Thyroid gland (tissue), 4 donors: ENCODE measurements at regions not wholly inside any gene's neighbourhood (a gene's known extent, or its start where the extent isn't known, plus 50 kb on each side); places are given as distances from the start of the nearest gene placed in this dataset.

Experiments
- CTCF ChIP-seq, 6 experiments: fragments of 200-600 bp in 3 of 6; fragments of 450-650 bp in 3 of 6; sonication (generic) in 3 of 6; IDR thresholded peaks; one replicate each; pipeline ENCODE4 v1.5.1; 2016 to 2019; ENCODE audit warnings: antibody characterized with exemption in 6 of 6, mild to moderate bottlenecking in 2 of 6, inconsistent platforms in 1 of 6, moderate library complexity in 1 of 6
- POLR2A ChIP-seq, 2 donors: fragments of 450-650 bp; IDR thresholded peaks; one replicate each; pipeline ENCODE4 v1.6.1; 2017; ENCODE audit warnings: antibody characterized with exemption in 2 of 2, mild to moderate bottlenecking in 2 of 2, moderate library complexity in 1 of 2

DNA sequence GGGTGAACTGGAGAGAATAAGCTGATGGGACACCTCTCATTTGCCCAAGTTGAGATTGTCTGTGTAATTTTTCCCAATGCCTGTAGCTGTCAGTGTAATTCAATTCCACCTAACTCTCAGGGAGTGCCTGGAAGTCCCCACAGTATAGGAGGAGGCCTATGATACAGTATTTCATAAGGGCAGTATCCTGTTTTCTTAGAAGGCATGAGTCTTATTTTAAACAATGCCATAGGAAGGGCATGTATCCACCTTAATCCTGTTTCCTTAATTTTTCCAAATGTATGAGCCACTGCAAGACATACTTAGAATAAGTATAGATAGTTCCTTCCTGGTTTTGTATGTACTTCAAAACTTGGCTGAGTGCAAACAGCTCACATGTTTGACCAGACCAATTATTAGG lies 226.6 kb upstream of the USP9Y start:
- TF ChIP-seq POLR2A (IDR thresholded peaks at IDR 0.05) (no peak), CTCF (IDR thresholded peaks at IDR 0.05) (no peak)
